OCI-LY1 (cell line): ENCODE measurements at regions not wholly inside any gene's neighbourhood (a gene's known extent, or its start where the extent isn't known, plus 50 kb on each side); places are given as distances from the start of the nearest gene placed in this dataset.

Source experiments
- H2AFZ ChIP-seq: fragments of 200-600 bp; sonication (generic), shearing (Covaris generic); 2 replicates; pipeline ENCODE4 v1.6.0; 2014; ENCODE audit warnings: antibody characterized with exemption, mild to moderate bottlenecking, low read length
- H3F3A ChIP-seq: fragments of 200-600 bp; sonication (generic), shearing (Covaris generic); 2 replicates; pipeline ENCODE4 v1.6.0; 2014; ENCODE audit warnings: mild to moderate bottlenecking, antibody characterized with exemption, low read length, moderate library complexity; ENCODE audit not compliant: insufficient read depth
- H3K27ac ChIP-seq: fragments of 200-600 bp; sonication (generic); 2 replicates; pipeline ENCODE4 v1.5.1; 2014; ENCODE audit warnings: low read length, mixed run types, mild to moderate bottlenecking, low read depth; ENCODE audit not compliant: poor library complexity, severe bottlenecking
- H3K27me3 ChIP-seq: fragments of 200-600 bp; sonication (generic); 2 replicates; pipeline ENCODE4 v1.6.0; 2014; ENCODE audit warnings: antibody characterized with exemption, mild to moderate bottlenecking, low read length, moderate library complexity; ENCODE audit not compliant: insufficient read depth
- H3K36me3 ChIP-seq: fragments of 200-600 bp; sonication (generic); 2 replicates; pipeline ENCODE4 v1.6.1; 2014; ENCODE audit warnings: mild to moderate bottlenecking, antibody characterized with exemption, low read length, moderate library complexity, mixed read lengths; ENCODE audit not compliant: insufficient read depth
- H3K4me1 ChIP-seq: fragments of 200-600 bp; sonication (generic); 2 replicates; pipeline ENCODE4 v1.5.1; 2014; ENCODE audit warnings: mild to moderate bottlenecking, low read length, moderate library complexity; ENCODE audit not compliant: insufficient read depth, severe bottlenecking
- H3K4me2 ChIP-seq: fragments of 200-600 bp; sonication (generic), shearing (Covaris generic); 2 replicates; pipeline ENCODE4 v1.6.1; 2014; ENCODE audit warnings: low read length
- H3K4me3 ChIP-seq: fragments of 200-600 bp; sonication (generic); 2 replicates; pipeline ENCODE4 v1.5.1; 2014; ENCODE audit warnings: low read length, low read depth, mild to moderate bottlenecking, mixed read lengths; ENCODE audit not compliant: poor library complexity, severe bottlenecking
- H3K79me2 ChIP-seq: fragments of 200-600 bp; shearing (Covaris generic); 2 replicates; pipeline ENCODE4 v1.6.1; 2016; ENCODE audit warnings: mixed run types, low read length, mixed read lengths; ENCODE audit not compliant: insufficient read depth
- H3K9ac ChIP-seq: fragments of 200-600 bp; sonication (generic), shearing (Covaris generic); 2 replicates; pipeline ENCODE4 v1.6.1; 2014; ENCODE audit warnings: mild to moderate bottlenecking, low read length, mixed read lengths
- H3K9me2 ChIP-seq: fragments of 200-600 bp; sonication (generic), shearing (Covaris generic); 2 replicates; pipeline ENCODE4 v1.6.1; 2014; ENCODE audit warnings: low read depth, mild to moderate bottlenecking, low read length, mixed read lengths
- H3K9me3 ChIP-seq: fragments of 200-600 bp; shearing (Covaris generic); 2 replicates; pipeline ENCODE4 v1.6.1; 2014; ENCODE audit warnings: low read length, mixed read lengths
- H4K20me1 ChIP-seq: fragments of 200-600 bp; sonication (generic), shearing (Covaris generic); 2 replicates; pipeline ENCODE4 v1.6.0; 2016; ENCODE audit warnings: mild to moderate bottlenecking, low read length; ENCODE audit not compliant: insufficient read depth
- CTCF ChIP-seq: fragments of 200-600 bp; sonication (generic), shearing (Covaris generic); IDR thresholded peaks from 2 replicates; pipeline ENCODE4 v1.5.1; 2017; ENCODE audit warnings: mild to moderate bottlenecking, antibody characterized with exemption, low read length, moderate library complexity, mixed read lengths
- EZH2 ChIP-seq: fragments of 200-600 bp; sonication (generic), shearing (Covaris generic); IDR thresholded peaks from 2 replicates; pipeline ENCODE4 v1.8.0; 2017; ENCODE audit warnings: borderline replicate concordance, mixed run types, mild to moderate bottlenecking, antibody characterized with exemption, low read length, moderate library complexity, mixed read lengths

- H3K4me1 ChIP-seq = no peaks in the 10 kb centered on the region
- H3K9ac ChIP-seq = no peak overlapping the region
- H3K36me3 ChIP-seq = no peaks in the 10 kb centered on the region
- no peaks in the 10 kb centered on the region for H3K9me2 ChIP-seq
- TF ChIP-seq CTCF = no peak
- H3K79me2 ChIP-seq = no peaks in the 10 kb centered on the region
- no peak overlapping the region for H3K4me3 ChIP-seq
- no peaks in the 10 kb centered on the region for H3K27me3 ChIP-seq
- no peaks in the 10 kb centered on the region for H3F3A ChIP-seq
- no peak overlapping the region for H3K27ac ChIP-seq
- no peak overlapping the region for H3K4me2 ChIP-seq
- H2AFZ ChIP-seq = no peak overlapping the region
- no peaks in the 10 kb centered on the region for H4K20me1 ChIP-seq
- no peaks in the 10 kb centered on the region for H3K9me3 ChIP-seq
These were observed 163.7 kb downstream of the ESM1 start for GRCh38 chr5:54821445-54822323.

GRCh38 chr5:54820346-54821134, 164.9 kb downstream of the ESM1 start:
- no peak overlapping the region for H3K27ac ChIP-seq

GRCh38 chr5:54807421-54807820, 178.0 kb downstream of the ESM1 start:
- Histone ChIP-seq H4K20me1 (no peaks in the 10 kb centered on the region), H2AFZ (no peak overlapping the region), H3K4me1 (no peaks in the 10 kb centered on the region), H3K4me3 (no peak overlapping the region), H3F3A (no peaks in the 10 kb centered on the region), H3K9me2 (no peaks in the 10 kb centered on the region), H3K79me2 (no peaks in the 10 kb centered on the region), H3K27me3 (no peaks in the 10 kb centered on the region), H3K9me3 (no peaks in the 10 kb centered on the region), H3K36me3 (no peaks in the 10 kb centered on the region), H3K4me2 (no peak overlapping the region), H3K27ac (no peak overlapping the region), H3K9ac (no peak overlapping the region)
- TF ChIP-seq EZH2 = no peak
- no peak for TF ChIP-seq CTCF

More at GRCh38 chr5:54820346-54821134, 164.9 kb downstream of the ESM1 start:
- no peak overlapping the region for H3K4me3 ChIP-seq
- H2AFZ ChIP-seq = no peak overlapping the region
- no peaks in the 10 kb centered on the region for H3K9me3 ChIP-seq
- no peaks in the 10 kb centered on the region for H3K79me2 ChIP-seq
- TF ChIP-seq CTCF (no peak), EZH2 (no peak)
- H3K4me2 ChIP-seq = no peak overlapping the region
- no peaks in the 10 kb centered on the region for H3K9me2 ChIP-seq
- H3K9ac ChIP-seq = no peak overlapping the region
- H3F3A ChIP-seq = no peaks in the 10 kb centered on the region
- no peaks in the 10 kb centered on the region for H3K4me1 ChIP-seq
- no peaks in the 10 kb centered on the region for H3K36me3 ChIP-seq
- H3K27me3 ChIP-seq = no peaks in the 10 kb centered on the region
- H4K20me1 ChIP-seq = no peaks in the 10 kb centered on the region
